8988T (cell line): ENCODE measurements at regions not wholly inside any gene's neighbourhood (a gene's known extent, or its start where the extent isn't known, plus 50 kb on each side); places are given as distances from the start of the nearest gene placed in this dataset.

Experiments used
- DNase-seq: peaks from one replicate; pipeline ENCODE4 v3.0.0; 2011

GRCh38 chr6:168895102-168895812 lies 358.4 kb downstream of the THBS2 start:
- peak; percentile 86 for DNase-seq

GRCh38 chr6:168892031-168892430 lies 361.6 kb downstream of the THBS2 start:
- DNase-seq: no peak

- DNase-seq: no peak
Observed at GRCh38 chr6:168890981-168891365, 362.7 kb downstream of the THBS2 start.

DNA sequence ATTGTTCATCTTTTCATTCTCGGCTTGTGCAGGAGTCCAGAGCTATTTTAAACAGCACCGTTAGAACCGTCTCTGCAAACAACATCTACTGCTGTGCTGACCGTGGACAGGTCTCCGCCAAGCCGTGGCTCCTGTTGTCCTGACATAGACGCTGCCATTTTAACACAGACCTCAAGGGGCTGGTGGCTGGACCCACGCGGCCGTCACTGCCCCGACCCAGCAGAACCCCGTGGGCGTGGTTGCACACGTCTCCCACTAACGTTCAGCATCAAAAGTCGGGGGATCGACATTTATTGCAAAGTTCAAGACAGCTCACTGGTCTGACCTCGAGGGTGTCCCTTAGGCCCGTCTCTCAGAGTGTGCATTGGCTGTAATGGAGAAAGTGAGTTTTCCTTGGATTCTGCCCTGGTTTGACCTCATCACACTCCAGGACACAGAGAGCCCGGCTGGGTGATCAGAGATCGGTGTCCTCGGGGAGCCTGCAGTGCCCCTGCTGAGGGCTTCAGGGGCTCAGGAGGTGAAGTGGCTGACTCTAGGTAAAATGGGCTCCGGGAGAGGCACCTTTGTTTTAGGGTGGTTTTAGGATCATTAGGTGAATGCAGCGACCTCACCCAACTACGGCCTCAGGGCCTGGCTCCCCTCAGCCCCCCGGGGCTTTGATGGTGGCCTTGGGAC lies 363.2 kb downstream of the THBS2 start:
- DNase-seq: no peak

- no peak for DNase-seq
Observed at GRCh38 chr6:168888786-168889345, 364.8 kb downstream of the THBS2 start.

DNA sequence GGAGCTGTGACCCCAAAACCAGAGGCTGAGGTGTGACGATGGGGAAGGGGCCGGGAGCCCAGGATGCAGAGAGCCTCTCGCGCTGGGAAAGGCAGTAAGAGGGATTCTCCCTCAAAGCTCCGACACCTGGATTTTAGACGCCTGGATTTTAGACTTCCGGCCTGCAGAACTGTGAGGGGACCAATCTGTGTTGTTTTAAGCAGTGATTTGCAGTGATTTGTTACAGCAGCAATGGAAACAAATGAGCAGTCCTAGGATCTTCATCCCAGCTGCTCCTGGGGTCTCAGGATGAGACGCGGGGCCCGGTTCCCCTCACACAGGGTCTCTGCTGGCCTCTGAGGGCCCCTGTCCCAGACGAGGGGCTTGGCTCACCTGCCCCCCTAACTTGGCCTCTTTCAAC lies 365.5 kb downstream of the THBS2 start:
- DNase-seq: no peak

GRCh38 chr6:168887621-168888020 lies 366.0 kb downstream of the THBS2 start:
- DNase-seq: no peak

- DNase-seq: no peak
Observed at GRCh38 chr6:168886964-168887363, 366.7 kb downstream of the THBS2 start.

- no peak for DNase-seq
Observed at GRCh38 chr6:168885751-168886742, 367.6 kb downstream of the THBS2 start.

- DNase-seq: no peak
Observed at GRCh38 chr6:168885196-168885595, 368.4 kb downstream of the THBS2 start.

GRCh38 chr6:168884646-168885086 lies 369.0 kb downstream of the THBS2 start:
- DNase-seq: peak; percentile 98

DNA sequence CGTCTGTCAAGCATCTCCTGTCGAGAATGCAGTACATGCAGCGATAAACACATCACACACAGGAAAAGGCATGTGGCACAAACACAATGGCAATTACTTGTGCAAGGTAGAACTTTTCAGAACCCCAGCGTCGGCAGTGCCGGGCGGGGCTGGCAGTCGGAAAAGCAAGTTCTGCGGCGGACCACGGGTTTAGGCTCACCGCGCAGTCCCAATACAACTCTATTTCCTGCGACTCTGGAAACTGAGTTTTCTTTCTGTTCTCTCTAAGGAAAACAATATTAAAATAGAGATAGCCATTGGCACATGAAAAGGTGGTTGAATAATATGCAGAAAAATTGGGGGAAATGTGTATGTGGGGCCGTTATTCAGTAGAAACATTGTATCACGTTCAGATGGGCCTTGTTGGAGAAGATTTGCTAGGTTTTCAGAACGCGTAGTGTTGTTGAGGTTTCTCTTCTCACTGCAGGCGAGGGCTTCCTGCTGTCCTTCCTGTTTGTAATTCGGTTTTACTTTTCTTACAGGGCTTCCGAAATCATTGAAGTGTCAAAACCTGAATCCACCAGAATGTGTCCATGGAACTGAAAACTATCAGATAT lies 369.5 kb downstream of the THBS2 start:
- DNase-seq: no peak

DNA sequence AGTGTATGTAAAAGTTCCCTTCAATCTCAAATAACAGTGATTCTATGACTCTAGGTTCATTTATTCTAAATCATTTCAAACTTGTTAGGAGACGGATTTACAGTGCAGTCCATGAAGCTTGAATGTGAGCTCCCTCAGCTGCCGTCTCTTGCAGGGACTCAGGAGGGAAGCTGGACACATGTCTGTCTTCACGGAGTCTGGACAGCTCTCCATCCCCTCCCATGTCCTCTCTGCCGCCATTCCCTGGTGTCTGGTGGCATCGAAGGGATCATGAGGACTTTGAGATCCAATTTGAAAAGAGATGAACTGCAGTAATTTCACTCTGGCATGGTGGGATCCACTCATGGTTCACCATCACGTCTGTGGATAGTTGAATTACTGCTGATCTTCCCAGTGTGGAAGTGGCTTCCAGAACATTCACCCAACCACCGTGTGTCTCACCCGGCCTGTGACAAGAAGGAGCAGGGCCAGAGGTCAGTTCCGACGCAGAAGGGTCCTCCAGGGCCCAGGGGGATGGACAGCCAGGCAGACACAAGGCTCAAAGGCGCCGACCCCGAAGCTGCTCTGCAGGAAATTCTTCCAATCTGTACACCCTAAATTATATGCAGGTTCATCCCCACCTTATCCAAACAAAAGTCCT lies 370.1 kb downstream of the THBS2 start:
- DNase-seq: no peak

DNA sequence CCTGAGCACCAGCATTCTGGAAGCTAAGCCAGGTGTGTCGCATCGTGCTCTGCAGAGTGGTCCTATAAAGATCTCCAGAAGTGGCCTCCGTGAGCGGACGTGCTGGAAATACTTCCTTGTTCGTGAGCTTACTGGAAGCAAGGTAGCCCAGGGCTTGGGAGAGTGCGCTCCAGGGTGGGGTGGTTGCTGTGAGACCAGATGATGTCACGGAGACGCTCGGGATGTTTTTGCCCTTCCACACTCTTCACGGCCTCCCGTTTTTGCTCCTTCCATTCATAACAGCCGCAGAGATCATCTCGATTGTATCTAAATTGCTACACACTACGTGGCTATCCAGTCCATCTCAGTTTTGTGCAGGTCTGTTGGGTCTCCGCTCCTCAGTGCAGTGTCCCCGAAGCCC lies 373.4 kb downstream of the THBS2 start:
- DNase-seq: no peak

DNA sequence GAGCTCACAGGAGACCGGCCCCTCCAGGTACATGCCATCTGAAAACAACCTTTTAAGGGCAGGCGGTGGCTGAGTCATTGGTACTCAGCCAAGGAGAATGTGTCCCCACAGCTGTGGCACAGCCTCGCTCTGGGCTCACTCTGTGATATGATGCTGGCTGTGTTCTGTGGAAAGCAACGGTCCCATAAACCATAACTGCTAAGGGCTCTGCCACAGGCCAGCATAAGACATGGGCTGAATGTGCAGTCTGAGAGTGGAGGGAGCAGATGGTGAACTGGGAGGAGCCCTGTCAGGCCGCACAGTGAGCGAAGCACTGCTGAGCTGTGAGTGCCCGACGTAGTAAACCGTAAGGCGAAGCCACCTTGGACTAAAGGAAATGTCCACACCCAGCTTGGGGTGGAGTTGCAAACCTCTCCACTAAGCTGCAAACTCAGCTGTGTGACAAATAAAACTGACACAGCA lies 375.8 kb downstream of the THBS2 start:
- no peak for DNase-seq

GRCh38 chr6:168876956-168877355 lies 376.7 kb downstream of the THBS2 start:
- DNase-seq: no peak

GRCh38 chr6:168875811-168876576 lies 377.7 kb downstream of the THBS2 start:
- DNase-seq: no peak

- no peak for DNase-seq
Observed at GRCh38 chr6:168874637-168875036, 379.0 kb downstream of the THBS2 start.

DNA sequence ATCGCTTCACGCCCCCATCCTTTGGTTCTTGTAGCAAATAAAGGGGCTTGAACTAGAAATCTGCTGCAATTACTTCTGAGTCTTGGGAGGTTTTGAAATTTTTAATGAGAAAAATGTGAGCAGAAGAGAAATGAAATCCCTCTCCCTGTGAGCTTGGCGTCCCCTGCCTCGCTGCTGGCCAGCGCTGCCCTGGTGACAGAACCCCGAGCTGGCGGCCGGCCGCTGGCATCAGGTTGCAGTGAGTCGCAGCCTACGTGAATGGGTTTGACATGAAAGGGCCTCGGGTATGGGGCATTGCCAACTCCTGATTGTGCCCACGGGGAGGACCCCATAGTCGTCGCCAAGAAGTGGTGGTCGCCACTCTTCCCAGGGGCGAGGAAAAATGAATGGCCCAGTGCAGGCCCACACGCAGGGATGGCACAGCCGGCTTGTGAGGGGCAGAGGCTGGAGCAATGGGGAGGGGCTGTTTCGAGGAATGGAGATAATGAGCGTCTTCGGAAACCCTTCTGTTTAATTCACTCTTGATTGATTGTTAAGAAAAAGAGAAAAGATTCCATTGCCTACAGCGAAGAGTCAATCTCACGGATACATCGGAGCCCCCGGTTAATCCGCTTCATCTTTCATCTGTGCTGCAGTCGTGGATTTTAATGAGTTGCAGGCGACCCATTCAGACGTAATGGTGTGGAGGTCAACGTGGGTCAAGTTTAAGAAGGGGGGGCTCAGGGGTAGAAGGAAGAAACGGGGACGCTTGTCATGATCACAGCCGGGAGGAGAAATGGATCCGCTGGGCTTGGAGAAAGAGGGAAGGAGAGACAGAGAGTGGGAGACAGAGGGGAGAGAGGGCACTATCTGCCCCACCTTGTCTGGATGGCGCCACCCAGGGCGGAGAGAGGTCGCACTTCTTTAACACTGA lies 380.1 kb downstream of the THBS2 start:
- no peak for DNase-seq
